Ramos (cell line): ENCODE measurements at regions not wholly inside any gene's neighbourhood (a gene's known extent, or its start where the extent isn't known, plus 50 kb on each side); places are given as distances from the start of the nearest gene placed in this dataset.
"Not testable (repeated sequence)": the region's sequence is repeated elsewhere in the genome, so short reads cannot be mapped to it uniquely, and the experiment has no call there.

ENCODE experiments used
- in situ Hi-C: fragments of 300-500 bp; cut with MboI; formaldehyde crosslinking; loops from one replicate; pipeline ENCODE4 v1.14.3; 2022; ENCODE audit warnings: low sequenced_read_pairs; ENCODE audit not compliant: unreplicated experiment

DNA sequence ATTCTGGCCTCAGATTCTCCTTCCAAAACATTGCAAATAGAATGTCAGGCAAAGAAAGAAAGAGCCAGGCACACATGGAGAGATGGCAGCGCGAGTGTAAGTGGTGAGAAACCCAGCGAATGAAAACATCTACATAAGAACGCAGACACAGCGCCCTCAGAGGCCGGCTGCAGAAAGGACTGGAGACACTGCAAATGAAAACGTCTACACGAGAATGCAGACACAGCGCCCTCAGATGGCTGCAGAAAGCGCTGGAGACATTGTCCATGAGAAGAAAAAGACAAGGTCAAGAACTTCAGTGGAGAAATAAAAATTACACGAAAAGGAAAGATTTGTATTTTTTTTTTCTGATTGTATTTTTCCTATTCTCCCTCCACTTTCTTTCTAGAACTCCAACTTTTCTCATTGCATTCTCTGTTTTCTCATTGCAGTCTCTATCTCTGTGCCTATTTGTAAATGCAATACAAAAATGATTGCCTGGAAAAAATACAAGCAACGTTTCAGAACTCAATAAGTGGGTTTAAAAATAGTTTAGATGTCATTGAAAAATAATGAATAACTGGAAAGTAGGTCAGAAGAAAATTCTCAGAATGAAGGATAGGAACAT, 117.9 kb upstream of the LPCAT1 start:
- in situ Hi-C loops, result loop anchor here (5.0 kb wide), 1 partner anchor 474 kb away; no protein-coding TSS in a partner anchor

DNA sequence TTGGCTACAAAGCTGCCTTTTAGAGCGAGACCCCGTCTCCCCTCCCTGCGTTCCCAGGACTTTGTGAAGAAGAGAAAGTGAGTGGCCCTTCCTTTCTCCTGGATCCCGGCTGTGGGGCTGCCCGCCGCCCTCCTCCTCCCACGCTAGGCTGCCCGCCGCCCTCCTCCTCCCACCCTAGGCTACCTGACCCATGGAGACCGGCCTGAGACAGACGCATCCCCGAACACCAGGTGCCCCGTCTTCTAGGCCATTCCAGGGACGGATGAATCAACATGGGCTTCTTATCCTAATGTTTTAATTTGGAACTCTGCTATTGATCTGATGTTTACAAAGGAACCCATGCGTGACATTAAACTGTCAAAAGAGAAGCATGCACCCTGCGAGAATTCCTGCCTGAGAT, 117.3 kb upstream of the LPCAT1 start:
- in situ Hi-C loops, result loop anchor here (5.0 kb wide), 1 partner anchor 474 kb away; no protein-coding TSS in a partner anchor

DNA sequence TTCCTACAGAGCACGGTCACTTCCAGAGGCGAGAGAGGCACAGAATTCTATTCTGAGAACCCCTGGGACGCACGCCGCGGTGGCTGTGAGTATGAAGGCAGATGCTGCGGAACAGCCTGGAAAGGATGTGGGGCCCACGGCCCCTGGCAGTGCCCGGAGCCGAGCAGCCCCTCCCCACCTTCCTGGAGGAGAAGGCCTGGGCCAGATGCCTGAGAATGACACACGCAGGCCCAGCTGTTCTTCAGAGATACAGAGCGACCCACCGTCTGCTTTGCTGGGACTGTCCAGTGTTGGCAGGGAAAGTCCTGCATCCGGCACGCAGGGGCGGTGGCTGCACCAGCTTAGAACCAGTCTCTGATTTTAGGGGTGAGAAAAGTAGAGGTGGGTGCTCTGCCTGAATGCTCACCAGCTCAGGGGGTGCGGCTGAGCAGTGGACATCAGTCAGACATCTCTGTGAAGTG, 116.7 kb upstream of the LPCAT1 start:
- in situ Hi-C loops, result loop anchor here (5.0 kb wide), 1 partner anchor 473 kb away; no protein-coding TSS in a partner anchor

DNA sequence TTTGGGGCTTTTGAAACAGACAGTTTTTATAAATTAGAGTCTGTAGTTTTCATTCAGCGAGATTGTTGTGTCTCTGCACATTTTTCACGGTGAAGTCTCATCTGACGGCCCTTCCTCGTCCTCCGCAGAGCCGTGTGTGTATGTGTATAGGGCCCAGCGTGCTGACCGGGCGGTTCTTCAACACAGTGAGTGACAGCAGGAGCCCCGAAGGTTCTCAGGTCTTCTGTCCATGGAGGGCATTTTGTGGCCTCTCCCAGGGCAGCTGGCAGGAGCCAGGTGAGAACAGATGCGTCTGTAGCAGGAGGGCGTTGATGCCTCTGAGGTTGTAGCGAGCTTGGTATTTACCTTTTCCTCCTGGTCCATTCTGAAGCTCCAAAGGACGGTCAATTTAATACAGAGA, 116.0 kb upstream of the LPCAT1 start:
- in situ Hi-C loops, result loop anchor here (5.0 to 10.0 kb wide), 2 partner anchors 155 to 472 kb away; no protein-coding TSS in a partner anchor

DNA sequence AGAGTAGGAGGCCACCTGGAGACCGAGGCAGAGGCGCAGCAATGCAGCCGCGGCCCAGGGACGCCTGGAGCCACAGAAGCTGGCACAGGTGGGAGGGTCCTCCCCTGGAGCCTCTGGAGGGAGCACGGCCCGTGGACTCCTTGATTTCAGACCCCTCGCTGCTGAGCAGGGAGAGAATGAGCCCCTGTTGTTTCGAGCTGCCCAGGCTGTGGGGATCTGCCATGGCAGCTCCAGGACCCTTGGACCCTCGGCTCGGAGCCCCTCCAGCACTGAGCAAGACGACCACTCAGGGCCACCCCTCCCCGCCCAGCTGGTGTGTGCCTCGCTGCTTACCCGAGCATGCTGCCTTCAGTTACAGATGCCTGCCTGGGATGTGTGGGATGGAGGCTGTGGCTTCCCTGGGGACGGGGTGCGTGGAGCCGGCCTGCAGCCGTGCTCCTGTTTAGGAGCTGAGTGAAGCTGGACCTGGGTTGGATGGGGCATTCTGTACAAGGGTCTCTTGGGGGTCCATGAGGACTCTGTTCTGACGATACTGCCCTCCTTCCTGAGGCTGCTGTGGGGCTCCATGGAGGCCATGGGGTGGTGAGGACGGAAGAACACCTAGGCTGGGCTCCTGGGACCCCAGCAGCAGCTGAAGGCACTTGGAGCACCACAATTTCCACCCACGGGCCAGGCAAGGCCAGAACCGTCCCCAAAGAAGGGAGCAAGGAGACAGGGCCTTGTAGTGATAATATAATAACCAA, 115.1 kb upstream of the LPCAT1 start:
- in situ Hi-C loops, result loop anchor here (10.0 kb wide), 1 partner anchor 154 kb away; no protein-coding TSS in a partner anchor

DNA sequence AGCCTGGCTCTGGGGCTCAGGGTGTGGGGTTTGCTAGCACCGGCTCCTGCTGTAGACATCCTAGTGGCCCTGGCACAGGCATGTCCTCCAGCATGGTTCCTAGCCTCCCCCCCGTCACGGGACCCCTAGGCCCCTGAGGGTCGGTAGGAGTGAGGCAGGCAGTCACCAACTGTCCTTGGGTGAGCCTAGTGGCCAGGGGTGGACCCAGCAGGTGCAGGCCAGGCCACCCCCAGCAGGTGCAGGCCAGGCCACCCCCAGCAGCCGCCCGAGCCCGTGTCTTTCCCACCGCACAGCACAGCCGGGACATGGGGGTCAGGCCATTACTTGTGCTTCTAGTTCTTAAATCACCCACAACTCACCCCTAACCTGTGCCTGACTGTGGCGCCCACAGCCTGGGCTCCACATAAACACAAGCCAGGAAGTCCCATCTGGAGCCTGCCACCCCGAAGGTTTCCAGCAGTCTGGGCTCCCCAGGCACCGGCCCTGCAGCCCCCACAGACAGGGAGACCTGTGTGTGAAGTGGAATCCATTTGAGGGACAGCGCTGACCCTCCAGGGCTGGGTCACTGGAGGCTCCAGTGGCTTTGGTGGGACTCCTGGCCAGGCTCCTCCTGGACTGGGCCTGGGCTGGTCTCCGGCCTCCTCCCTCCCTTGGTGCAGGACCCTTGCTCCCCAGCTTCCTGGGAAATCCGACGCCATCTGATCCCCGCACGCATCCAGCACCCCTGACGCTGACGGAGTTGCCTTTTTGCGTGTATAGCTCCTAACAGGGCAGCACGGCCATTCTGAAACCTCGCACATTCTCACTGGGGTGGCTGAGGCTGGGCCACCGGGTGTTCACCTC, 114.1 kb upstream of the LPCAT1 start:
- in situ Hi-C loops, result loop anchor here (10.0 kb wide), 1 partner anchor 153 kb away; no protein-coding TSS in a partner anchor

DNA sequence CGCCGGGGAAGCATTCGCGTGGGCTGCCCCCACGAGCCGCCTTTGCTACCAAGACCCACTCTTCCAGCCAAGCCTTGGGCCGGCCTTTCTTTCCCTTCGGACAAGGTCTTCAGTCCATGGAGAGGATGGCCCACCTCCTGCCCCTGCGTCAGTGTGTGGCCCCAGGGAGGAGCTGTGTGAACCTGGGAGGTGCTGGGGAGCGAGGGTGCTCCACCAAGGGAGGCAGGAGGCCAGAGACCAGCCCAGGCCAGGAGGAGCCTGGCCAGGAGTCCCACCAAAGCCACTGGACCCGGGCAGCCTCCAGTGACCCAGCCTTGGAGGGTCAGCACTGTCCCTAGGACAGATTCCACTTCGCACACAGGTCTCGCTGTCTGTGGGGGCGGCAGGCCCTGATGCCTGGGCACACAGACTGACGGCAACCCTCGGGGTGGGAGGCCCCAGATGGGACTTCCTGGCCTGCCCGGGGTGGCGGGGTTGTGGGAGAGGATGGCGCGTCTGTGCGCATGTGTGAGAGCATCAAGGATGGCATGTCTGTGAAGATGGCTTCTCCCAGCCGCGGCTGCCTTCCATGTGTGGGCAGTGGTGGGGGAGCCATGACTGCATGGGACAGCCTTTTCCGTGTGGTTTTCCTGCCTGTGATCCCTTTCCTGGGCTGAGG, 113.3 kb upstream of the LPCAT1 start:
- in situ Hi-C loops, result loop anchor here (10.0 kb wide), 1 partner anchor 152 kb away; no protein-coding TSS in a partner anchor

DNA sequence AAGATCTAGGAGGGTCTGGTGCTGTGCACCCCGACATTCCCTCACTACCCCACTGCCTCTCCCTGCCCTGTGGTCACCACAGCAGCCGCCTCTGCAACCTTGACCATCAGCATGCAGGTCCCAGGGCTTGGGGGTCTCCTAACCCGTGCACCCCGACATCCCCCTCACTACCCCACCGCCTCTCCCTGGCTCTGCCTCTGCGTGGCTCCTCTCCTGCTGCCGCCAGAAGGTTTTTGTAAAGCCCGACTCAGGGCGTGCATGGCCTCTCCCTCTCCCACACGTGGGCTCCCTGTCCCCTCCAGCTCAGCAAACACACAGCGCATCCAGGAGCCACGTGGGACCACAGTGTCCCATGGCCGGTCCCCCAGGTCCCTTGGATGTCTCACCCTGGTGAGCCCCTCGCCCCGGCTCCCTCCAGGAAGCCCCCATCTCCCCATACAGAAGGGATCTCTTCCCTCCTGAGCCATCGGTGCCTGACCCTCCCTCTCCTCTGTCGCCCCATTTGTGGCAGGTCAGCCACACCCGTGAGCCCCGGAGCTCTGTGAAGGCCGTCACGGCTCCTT, 112.5 kb upstream of the LPCAT1 start:
- in situ Hi-C loops, result loop anchor here (10.0 kb wide), 1 partner anchor 151 kb away; no protein-coding TSS in a partner anchor

DNA sequence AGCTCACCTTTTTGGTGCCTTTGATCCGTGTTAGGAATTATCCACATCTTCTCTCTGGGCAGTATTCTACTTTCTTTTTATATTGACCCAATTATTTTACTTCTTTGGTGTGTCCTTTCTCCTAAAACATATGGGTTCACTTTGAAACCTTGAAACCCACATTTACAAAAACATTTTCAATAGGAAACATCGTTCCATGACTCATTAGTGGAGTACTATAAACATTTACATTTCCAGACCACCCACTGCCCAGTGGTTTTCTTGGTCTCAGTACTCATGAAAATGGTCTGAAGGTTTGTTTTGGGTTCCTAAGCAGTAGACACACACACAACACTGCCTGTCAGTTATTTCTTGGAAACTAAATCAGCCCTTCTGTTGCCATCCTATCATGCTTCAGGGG, 111.7 kb upstream of the LPCAT1 start:
- in situ Hi-C loops, result loop anchor here (10.0 kb wide), 1 partner anchor 151 kb away; no protein-coding TSS in a partner anchor

DNA sequence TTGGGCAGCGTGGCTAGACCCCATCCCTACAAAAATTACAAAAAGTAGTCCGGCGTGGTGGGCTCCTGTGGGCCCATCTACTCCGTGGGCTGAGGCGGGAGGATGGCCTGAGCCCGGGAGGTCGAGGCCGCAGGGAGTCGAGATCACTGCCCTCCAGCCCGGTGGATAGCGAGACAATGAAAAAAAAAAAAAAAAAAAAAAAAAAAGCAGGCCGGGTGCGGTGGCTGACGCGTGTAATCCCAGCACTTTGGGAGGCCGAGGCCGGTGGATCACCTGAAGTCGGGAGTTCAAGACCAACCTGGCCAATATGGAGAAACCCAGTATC, 110.5 kb upstream of the LPCAT1 start:
- in situ Hi-C loops, result loop anchor here (10.0 kb wide), 1 partner anchor 149 kb away; no protein-coding TSS in a partner anchor

DNA sequence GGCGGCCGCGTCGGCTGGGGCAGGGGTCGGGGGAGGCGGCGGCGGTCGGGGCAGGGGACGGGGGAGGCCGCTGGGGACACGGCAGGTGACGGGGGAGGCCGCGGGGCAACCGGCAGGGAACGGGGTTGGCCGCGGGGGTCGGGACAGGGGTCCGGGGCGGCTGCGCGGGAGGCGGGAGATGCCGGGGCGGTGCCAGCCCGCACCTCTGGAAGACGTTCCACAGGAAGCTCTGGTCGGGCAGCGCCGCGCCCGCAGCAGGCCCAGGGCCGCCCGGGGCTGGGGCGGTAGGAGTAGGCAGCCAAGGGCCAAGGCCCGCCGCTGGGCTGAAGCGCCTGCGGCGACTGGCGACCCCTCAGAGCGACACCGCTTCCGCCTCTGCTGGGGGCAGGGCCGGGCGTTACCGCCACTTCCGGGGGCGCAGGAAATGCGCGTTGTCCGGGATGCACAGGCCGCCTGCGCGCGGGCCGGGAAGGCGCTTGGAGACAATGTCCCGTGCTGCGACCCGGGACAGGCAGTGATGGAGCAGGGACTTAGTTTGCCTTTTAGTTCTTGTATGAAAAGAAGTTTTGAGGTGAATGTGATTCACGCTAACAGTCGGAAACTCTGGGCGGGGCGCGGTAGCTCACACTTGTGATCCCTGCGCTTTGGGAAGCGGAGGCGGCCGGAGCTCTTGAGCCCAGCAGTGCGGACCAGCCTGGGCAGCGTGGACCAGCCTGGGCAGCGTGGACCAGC, 110.0 kb upstream of the LPCAT1 start:
- in situ Hi-C loops, result loop anchor here (10.0 kb wide), 1 partner anchor 149 kb away; no protein-coding TSS in a partner anchor

DNA sequence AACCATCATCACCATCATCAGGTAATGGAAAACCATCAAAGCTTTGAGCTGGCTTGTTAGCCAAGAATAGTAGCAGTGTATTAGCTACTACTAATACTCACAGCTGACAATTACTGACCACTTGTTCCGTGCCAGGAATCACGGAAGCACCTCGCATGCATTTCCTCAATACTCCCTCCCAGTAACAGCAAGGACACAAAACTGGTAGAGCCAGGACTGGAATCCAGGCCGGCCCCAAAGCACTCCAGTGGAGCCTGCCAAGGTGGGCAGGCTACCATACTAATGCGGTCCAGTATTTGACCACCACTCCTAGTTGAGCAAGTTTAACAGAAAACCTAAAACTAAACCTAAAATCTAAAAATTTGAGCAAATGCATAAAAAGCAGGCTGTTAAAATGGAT, 107.2 kb upstream of the LPCAT1 start:
- in situ Hi-C loops, result loop anchor here (10.0 kb wide), 1 partner anchor 146 kb away; no protein-coding TSS in a partner anchor

DNA sequence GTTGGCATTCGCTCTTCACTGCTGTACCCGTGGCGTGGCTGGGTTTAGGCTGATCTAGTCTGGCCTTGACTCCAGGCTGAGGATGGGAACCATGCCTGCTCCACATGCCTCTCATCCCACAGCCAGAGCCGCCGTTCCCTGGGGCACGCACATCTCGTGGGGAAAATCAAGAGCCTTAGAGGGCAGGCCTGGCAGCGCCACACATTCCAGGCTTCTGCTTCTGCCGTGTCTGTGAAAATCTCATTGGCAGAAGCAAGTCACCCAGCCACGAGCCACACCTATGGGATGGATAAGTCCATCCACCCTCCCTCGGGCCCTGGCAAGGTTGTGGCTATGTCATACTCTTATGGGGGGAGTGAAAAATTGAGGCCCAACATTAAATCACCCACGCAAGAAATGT, 102.6 kb upstream of the LPCAT1 start:
- in situ Hi-C loops, result not testable (repeated sequence)

DNA sequence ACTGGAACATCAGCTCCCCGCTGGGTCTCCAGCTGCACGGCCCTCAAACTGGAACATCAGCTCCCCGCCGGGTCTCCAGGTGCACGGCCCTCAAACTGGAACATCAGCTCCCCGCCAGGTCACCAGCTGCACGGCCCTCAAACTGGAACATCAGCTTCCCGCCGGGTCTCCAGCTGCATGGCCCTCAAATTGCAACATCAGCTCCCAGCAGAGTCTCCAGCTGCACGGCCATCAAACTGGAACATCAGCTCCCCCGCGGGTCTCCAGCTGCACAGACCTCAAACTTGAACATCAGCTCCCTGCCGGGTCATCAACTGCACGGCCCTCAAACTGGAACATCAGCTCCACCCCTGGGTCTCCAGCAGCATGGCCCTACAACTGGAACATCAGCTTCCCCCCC, 95.8 kb upstream of the LPCAT1 start:
- in situ Hi-C loops, result not testable (repeated sequence)

DNA sequence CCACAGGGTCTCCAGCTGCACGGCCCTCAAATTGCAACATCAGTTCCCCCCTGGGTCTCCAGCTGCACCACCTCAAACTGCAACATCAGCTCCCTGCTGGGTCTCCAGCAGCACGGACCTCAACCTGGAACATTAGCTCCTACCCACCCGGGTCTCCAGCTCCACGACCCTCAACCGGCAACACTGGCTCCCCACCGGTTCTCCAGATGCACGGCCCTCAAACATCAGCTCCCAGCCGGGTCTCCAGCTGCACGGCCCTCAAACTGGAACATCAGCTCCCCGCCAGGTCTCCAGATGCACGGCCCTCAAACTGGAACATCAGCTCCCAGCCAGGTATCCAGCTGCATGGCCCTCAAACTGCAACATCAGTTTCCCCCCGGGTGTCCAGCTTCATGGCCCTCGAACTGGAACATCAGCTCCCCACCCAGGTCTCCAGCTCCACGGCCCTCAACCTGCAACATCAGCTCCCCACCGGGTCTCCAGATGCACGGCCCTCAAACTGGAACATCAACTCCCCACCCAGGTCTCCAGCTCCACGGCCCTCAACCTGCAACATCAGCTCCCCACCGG, 94.6 kb upstream of the LPCAT1 start:
- in situ Hi-C loops, result not testable (repeated sequence)

DNA sequence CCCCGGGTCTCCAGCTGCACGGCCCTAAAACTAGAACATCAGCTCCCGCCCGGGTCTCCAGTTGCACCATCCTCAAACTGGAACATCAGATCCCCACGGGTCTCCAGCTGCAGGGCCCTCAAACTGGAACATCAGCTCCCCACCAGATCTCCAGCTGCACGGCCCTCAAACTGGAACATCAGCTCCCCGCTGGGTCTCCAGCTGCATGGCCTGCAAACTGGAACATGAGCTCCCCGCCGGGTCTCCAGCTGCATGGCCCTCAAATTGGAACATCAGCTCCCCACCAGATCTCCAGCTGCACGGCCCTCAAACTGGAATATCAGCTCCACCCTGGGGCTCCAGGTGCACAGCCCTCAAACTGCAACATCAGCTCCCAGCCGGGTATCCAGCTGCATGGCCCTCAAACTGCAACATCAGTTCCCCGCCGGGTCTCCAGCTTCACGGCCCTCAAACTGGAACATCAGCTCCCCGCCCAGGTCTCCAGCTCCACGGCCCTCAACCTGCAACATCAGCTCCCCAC, 93.5 kb upstream of the LPCAT1 start:
- in situ Hi-C loops, result not testable (repeated sequence)

DNA sequence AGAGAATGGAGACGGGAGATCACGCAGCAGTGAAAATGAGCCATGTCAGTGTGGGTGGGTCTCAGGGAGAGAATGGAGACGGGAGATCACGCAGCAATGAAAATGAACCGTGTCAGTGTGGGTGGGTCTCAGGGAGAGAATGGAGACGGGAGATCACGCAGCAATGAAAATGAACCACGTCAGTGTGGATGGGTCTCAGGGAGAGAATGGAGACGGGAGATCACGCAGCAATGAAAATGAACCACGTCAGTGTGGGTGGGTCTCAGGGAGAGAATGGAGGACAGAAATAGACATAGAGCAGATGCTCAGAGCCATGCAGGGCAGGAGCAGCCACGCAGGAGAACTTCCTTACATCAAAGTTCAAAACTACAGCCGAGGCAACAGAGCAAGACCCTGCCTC, 89.8 kb upstream of the LPCAT1 start:
- in situ Hi-C loops, result not testable (repeated sequence)

DNA sequence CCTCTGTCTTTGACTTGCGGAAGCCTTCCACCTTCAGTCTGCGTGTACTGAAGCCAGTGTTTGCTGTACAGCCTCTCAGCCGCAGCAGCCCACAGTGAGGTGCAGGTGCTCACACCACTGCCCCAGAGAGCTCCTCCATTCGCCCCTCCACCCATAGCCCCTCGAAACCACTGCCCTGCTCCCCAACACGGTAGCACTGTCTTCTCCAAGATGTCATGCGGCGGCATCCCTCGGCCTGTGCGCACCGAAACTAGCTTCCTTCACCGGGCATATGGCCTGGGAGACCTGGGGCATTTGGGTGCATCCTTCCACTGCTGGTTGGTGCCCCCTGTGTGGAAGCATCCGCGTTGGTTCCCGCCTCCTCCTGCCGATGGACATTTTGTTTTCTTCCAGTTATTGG, 86.8 kb upstream of the LPCAT1 start:
- in situ Hi-C loops, result not testable (repeated sequence)
